IPS-15b (cell line): ENCODE measurements at regions not wholly inside any gene's neighbourhood (a gene's known extent, or its start where the extent isn't known, plus 50 kb on each side); places are given as distances from the start of the nearest gene placed in this dataset.

ENCODE experiments used
- H3K27me3 ChIP-seq: one replicate; pipeline ENCODE4 v1.6.1; 2013; ENCODE audit warnings: low read length; ENCODE audit not compliant: control insufficient read depth, insufficient read depth
- H3K36me3 ChIP-seq: one replicate; pipeline ENCODE4 v1.6.1; 2013; ENCODE audit warnings: low read length; ENCODE audit not compliant: control insufficient read depth, insufficient read depth
- H3K4me1 ChIP-seq: one replicate; pipeline ENCODE4 v1.6.1; 2013; ENCODE audit warnings: mild to moderate bottlenecking, low read length; ENCODE audit not compliant: control insufficient read depth, insufficient read depth
- H3K4me3 ChIP-seq: one replicate; pipeline ENCODE4 v1.5.1; 2013; ENCODE audit warnings: low read depth, low read length
- H3K9ac ChIP-seq: one replicate; pipeline ENCODE4 v1.6.1; 2013; ENCODE audit warnings: low read depth, mild to moderate bottlenecking, low read length
- H3K9me3 ChIP-seq: one replicate; pipeline ENCODE4 v1.6.1; 2013; ENCODE audit warnings: mild to moderate bottlenecking, low read length; ENCODE audit not compliant: control insufficient read depth, insufficient read depth

DNA sequence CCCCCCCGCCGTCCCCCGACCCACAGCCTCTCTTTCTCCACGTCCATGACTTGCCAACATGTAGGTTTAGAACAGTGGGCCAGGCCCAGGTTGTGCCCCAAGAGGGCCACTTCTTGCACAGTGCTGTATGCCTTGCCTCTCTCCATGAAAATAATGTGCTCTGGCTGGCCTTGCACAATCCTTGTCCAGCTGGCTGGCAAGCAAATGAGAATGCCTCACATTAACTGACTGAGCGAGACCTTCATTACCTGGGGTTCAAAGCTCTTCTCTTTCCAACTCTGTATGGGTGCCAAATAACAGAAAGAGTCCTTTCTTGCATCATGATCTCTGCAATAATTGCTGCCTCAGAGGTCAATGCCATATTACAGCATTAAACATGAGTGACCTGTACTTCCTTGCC is 416.6 kb downstream of the FGF13 start:
- no peaks in the 10 kb centered on the region for H3K27me3 ChIP-seq

DNA sequence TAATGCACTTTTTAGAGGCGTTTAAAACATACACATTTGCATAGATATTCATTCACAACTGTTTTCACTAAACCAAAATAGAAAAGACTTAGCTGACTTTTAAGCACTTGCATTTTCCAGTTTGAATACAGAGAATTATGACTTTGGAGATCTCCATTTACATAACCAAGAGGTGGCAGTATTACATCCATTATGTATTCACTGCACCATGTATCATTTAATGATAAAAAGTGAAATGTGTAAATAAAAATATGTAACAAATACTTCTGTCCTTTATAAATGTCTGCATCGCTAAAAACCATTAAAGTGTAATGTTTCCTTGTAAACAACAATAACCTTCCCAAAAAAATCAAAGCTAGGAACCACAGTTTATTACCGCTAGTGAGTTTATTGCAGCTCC is 413.2 kb downstream of the FGF13 start:
- H3K27me3 ChIP-seq: no peaks in the 10 kb centered on the region
- no peaks in the 10 kb centered on the region for H3K9me3 ChIP-seq
- H3K4me1 ChIP-seq: no peaks in the 10 kb centered on the region
- no peak overlapping the region for H3K9ac ChIP-seq
- H3K4me3 ChIP-seq: no peak overlapping the region
- no peaks in the 10 kb centered on the region for H3K36me3 ChIP-seq

More for the DNA sequence above, 416.6 kb downstream of the FGF13 start:
- Histone ChIP-seq H3K4me1 (no peaks in the 10 kb centered on the region), H3K9ac (no peak overlapping the region), H3K36me3 (no peaks in the 10 kb centered on the region), H3K9me3 (no peaks in the 10 kb centered on the region), H3K4me3 (no peak overlapping the region)

DNA sequence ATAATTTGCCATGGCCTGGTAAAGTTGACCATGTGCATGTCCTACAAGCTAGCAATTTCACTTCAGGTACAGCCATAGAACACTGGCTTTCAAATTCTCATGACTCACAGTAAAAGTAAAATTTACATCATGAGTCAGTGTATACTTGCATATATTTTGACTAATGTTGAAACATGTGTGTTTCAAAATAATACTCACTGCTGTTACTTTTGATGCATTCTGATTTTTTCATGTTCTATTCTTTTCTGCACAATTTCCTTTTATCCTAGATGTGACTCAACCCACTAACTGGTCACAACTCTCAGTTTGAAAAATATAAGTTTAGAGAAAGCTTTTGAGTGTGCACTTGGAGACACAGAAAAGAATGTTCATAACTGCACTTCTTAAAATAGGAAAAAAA is 365.7 kb downstream of the FGF13 start:
- Histone ChIP-seq H3K27me3 (no peaks in the 10 kb centered on the region), H3K36me3 (no peaks in the 10 kb centered on the region), H3K4me1 (peaks cover 10% of the 10 kb centered on the region), H3K4me3 (no peak overlapping the region), H3K9ac (no peak overlapping the region), H3K9me3 (no peaks in the 10 kb centered on the region)

GRCh38 chrX:138349351-138349750 is 362.2 kb downstream of the FGF13 start:
- H3K36me3 ChIP-seq: no peaks in the 10 kb centered on the region
- H3K27me3 ChIP-seq: no peaks in the 10 kb centered on the region
- H3K9me3 ChIP-seq: no peaks in the 10 kb centered on the region
- H3K4me3 ChIP-seq: no peak overlapping the region
- no peak overlapping the region for H3K9ac ChIP-seq
- peaks cover 10% of the 10 kb centered on the region for H3K4me1 ChIP-seq

- no peaks in the 10 kb centered on the region for H3K36me3 ChIP-seq
- peaks cover 2% of the 10 kb centered on the region for H3K9me3 ChIP-seq
- H3K4me3 ChIP-seq: no peak overlapping the region
- no peaks in the 10 kb centered on the region for H3K4me1 ChIP-seq
- no peak overlapping the region for H3K9ac ChIP-seq
- H3K27me3 ChIP-seq: no peaks in the 10 kb centered on the region
These were observed 332.6 kb downstream of the FGF13 start for GRCh38 chrX:138378876-138379275.

GRCh38 chrX:138408101-138408500 is 303.4 kb downstream of the FGF13 start:
- no peak overlapping the region for H3K4me3 ChIP-seq
- no peaks in the 10 kb centered on the region for H3K9me3 ChIP-seq
- H3K36me3 ChIP-seq: no peaks in the 10 kb centered on the region
- no peaks in the 10 kb centered on the region for H3K4me1 ChIP-seq
- no peaks in the 10 kb centered on the region for H3K27me3 ChIP-seq
- no peak overlapping the region for H3K9ac ChIP-seq

- Histone ChIP-seq H3K27me3 (no peaks in the 10 kb centered on the region), H3K9ac (no peak overlapping the region), H3K4me3 (no peak overlapping the region), H3K4me1 (no peaks in the 10 kb centered on the region), H3K36me3 (no peaks in the 10 kb centered on the region), H3K9me3 (no peaks in the 10 kb centered on the region)
These were observed 300.5 kb downstream of the FGF13 start for GRCh38 chrX:138411048-138411447.
